ENCODE measurements at regions not wholly inside any gene's neighbourhood (a gene's known extent, or its start where the extent isn't known, plus 50 kb on each side); places are given as distances from the start of the nearest gene placed in this dataset.
"Not testable (repeated sequence)": the region's sequence is repeated elsewhere in the genome, so short reads cannot be mapped to it uniquely, and the experiment has no call there.

DNA sequence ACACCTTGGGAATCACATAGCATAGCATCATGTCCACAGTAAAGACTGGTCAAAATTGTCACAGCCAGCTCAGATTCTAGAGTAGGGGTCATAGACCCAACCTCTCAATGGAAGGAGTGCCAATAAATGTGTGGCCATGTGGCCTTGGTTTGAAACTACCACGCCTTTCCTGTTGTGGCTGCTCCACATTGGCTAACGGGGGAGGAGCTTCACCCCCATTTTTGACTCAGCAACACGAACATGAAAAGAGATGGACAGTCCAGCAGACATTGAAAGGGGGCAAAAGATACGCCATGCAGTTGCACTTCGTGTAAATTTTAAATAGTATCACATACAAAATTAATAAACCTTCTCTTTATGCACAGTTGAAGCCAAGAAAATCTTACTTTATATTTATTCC lies 78.4 kb upstream of the HIVEP3 start:
- intact Hi-C loops (cut with DNase I, micrococcal nuclease) = no loop called here
- no peak for DNase-seq
- ATAC-seq = no peak

DNA sequence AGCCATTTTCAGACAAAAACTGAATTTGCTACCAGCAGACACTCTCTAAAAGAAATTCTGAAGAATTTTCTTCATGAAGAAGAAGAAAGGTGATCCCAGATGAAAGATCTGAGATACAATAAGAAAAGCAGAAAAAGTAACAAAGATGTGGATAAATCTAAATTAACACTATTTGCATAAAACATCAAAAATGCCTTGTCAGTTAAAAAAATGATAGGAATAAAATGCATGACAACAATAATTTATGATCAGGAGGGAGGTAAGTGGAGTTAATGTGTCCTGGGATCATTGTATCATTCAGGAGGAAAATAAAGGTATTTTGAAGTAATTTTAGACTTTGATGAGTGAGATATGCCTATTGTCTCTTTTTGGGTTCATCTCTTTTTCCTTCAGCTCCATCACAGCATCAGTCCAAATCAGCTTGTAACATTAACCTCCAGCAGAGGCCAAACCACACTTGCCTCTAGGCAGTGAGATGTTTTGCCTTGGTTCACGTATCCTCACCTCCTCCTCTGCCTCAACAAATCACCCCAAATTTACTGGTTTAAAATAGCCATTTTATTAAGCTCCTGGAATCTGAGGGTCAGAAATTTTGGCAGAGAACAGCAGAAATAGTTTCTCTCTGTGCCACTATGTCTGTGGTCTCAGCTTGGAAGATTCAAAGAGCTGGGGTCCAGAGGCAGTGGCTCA lies 76.9 kb upstream of the HIVEP3 start:
- intact Hi-C loops (cut with DNase I, micrococcal nuclease) = no loop called here
- ATAC-seq = no peak
- DNase-seq = no peak

- DNase-seq (no peak), ATAC-seq (no peak)
- intact Hi-C loops (cut with DNase I, micrococcal nuclease) = no loop called here
These were observed 75.6 kb upstream of the HIVEP3 start for GRCh38 chr1:41994195-41994894.

DNA sequence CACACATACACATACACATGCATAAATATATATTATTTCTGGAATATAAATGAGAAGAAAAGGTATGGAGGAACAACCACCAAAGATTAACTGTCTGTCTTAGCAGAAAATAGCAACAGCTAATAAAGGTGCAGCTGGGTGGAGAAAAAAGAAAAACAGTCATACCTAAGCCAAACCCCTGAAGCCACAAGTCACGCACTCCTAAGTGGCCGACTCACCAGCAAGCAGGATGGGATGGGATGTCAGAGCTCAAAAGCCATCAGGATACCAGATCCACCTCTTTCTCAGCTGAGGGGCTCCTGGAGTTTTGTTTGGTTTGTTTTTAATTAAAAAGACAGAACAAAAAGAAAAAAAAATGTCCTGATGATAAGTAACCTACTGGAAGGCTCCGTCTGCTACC lies 64.7 kb upstream of the HIVEP3 start:
- ATAC-seq = no peak
- intact Hi-C loops (cut with DNase I, micrococcal nuclease) = no loop called here
- no peak for DNase-seq

GRCh38 chr1:41981796-41982195 lies 63.1 kb upstream of the HIVEP3 start:
- DNase-seq = no peak
- intact Hi-C loops (cut with DNase I, micrococcal nuclease) = no loop called here
- ATAC-seq = no peak

- intact Hi-C loops (cut with DNase I, micrococcal nuclease) = no loop called here
- ATAC-seq (no peak), DNase-seq (no peak)
These were observed 62.3 kb upstream of the HIVEP3 start for GRCh38 chr1:41980827-41981653.

- intact Hi-C loops (cut with DNase I, micrococcal nuclease) = no loop called here
- DNase-seq (no peak), ATAC-seq (no peak)
These were observed 60.3 kb upstream of the HIVEP3 start for GRCh38 chr1:41978986-41979385.

DNA sequence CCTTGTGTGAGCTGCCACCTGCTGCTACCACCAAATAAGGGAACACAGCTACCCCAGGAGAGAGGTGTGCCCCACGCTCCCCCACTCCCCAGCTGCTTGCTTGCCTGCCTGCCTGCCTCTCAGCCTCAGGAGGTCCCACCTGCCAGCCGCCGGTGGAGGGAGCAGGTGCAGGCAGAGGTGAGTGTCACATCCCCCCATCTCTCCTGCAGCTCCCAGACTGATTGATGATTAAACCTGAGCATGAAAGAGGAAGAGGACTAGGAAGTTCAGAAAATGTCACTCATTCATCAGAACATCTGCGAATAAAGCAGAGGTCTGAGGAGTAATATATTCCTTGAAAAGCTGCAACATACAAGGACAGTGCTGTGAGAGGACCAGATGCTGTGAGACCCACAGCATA lies 58.6 kb upstream of the HIVEP3 start:
- ATAC-seq (no peak), DNase-seq (no peak)
- intact Hi-C loops (cut with DNase I, micrococcal nuclease) = no loop called here

DNA sequence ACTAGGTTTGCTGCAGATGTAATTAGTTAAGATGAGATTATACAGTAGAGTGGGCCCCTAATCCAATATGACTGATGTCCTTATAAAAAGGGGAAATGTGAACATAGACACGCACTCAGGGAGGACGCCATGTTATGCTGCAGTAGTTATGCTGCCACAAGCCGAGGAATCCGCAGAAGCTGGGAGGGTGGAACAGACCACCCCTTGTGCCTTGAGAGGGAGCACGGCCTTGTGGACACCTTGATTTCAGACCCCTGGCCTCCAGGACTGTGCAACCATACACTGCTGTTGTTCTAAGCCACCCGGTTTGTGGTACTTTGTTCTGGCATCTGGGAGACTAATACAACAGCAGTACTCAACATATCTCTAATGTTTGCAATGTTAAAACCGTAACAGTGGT lies 57.9 kb upstream of the HIVEP3 start:
- ATAC-seq (no peak), DNase-seq (no peak)
- intact Hi-C loops (cut with DNase I, micrococcal nuclease) = no loop called here

GRCh38 chr1:41975850-41976569 lies 57.3 kb upstream of the HIVEP3 start:
- DNase-seq = no peak
- intact Hi-C loops (cut with DNase I, micrococcal nuclease) = no loop called here
- ATAC-seq = no peak

- DNase-seq (no peak), ATAC-seq (no peak)
- intact Hi-C loops (cut with DNase I, micrococcal nuclease) = no loop called here
These were observed 56.4 kb upstream of the HIVEP3 start for GRCh38 chr1:41975121-41975520.

DNA sequence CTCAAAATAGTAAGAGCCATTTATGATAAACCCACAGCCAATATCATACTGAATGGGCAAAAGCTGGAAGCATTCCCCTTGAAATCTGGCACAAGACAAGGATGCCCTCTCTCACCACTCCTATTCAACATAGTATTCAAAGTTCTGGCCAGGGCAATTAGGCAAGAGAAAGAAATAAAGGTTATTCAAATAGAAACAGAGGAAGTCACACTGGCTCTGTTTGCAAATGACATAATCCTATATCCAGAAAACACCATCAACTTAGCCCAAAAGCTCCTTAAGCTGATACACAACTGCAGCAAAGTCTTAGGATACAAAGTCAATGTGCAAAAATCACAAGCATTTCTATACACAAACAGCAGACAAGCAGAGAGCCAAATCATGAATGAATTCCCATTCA lies 49.8 kb upstream of the HIVEP3 start:
- DNase-seq; ATAC-seq; intact Hi-C loops (cut with DNase I, micrococcal nuclease): not testable (repeated sequence)

Data from left colon (tissue), 2 donors.